ENCODE measurements at regions not wholly inside any gene's neighbourhood (a gene's known extent, or its start where the extent isn't known, plus 50 kb on each side); places are given as distances from the start of the nearest gene placed in this dataset.
"Not testable (repeated sequence)": the region's sequence is repeated elsewhere in the genome, so short reads cannot be mapped to it uniquely, and the experiment has no call there.

DNA sequence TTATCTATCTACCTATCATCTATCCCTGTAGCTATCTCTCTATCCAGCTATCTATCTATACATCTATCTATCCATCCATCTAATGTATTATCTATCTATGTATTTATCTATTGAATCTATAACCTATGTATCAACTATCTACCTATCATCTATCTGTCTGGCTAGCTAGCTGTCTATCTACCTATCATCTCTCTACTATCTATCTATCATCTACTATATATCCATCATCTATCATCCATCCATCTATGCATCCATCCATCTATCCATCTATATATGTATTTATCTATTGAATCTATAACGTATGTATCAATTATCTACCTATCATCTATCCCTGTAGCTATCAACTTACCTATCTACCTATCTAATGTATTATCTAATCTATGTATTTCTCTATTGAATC, 152.1 kb upstream of the TPTE start:
- H4K91ac ChIP-seq (ENCODE audit: low read length); H3K23ac ChIP-seq (ENCODE audit: low read length in 2 of 2); H3K79me1 ChIP-seq (replicated peaks; ENCODE audit: low read length, poor library complexity, severe bottlenecking); H3K4ac ChIP-seq (ENCODE audit: low read depth in 1 of 2, low read length in 2 of 2); H3K27ac ChIP-seq (ENCODE audit: low read length, poor library complexity, severe bottlenecking); H2BK5ac ChIP-seq (ENCODE audit: low read depth, low read length, poor library complexity, severe bottlenecking); H3K4me2 ChIP-seq (ENCODE audit: low read length, poor library complexity, severe bottlenecking); H2BK15ac ChIP-seq (ENCODE audit: low read depth, poor library complexity, severe bottlenecking); DNase-seq; H3K4me1 ChIP-seq (ENCODE audit: control insufficient read depth, insufficient read depth, low read depth, low read length); H3K9ac ChIP-seq (ENCODE audit: low read length); H2AK5ac ChIP-seq (ENCODE audit: low read length, severe bottlenecking); H3K18ac ChIP-seq (ENCODE audit: low read depth in 1 of 2, low read length in 2 of 2); H2AFZ ChIP-seq (ENCODE audit: low read depth, low read length); H3K27me3 ChIP-seq (ENCODE audit: control insufficient read depth in 1 of 2, insufficient read depth in 1 of 2, low read length in 2 of 2); H3K36me3 ChIP-seq (ENCODE audit: control insufficient read depth in 1 of 2, insufficient read depth in 2 of 2, low read depth in 1 of 2, low read length in 2 of 2); H4K8ac ChIP-seq (ENCODE audit: low read length); H3K14ac ChIP-seq (ENCODE audit: low read length in 2 of 2); H3K4me3 ChIP-seq (ENCODE audit: insufficient read depth in 1 of 2, low read depth in 1 of 2, low read length in 2 of 2); H2BK12ac ChIP-seq (ENCODE audit: low read length in 2 of 2); H2BK120ac ChIP-seq (ENCODE audit: low read depth, low read length); H3K9me3 ChIP-seq (ENCODE audit: control insufficient read depth, low read length): not testable (repeated sequence)
- WGBS, result no CpG with 5 or more reads among the region's 1 CpG

DNA sequence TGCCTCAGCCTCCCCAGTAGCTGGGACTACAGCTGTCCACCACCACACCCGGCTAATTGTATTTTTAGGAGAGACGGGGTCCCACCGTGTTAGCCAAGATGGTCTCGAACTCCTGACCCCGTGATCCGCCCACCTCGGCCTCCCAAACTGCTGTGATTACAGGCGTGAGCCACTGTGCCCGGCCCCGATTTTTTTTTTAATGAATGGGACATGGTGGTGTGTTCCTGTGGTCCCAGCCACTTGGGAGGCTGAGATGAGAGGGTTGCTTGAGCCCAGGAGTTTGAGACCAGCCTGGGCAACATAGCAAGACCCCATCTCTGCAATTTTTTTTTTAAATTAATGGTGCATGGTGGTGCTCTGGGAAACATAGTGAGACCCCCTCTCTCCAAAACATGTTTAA, 143.6 kb upstream of the TPTE start:
- H3K18ac ChIP-seq (ENCODE audit: low read depth in 1 of 2, low read length in 2 of 2); H3K14ac ChIP-seq (ENCODE audit: low read length in 2 of 2); H3K4me3 ChIP-seq (ENCODE audit: insufficient read depth in 1 of 2, low read depth in 1 of 2, low read length in 2 of 2); H3K27ac ChIP-seq (ENCODE audit: low read length, poor library complexity, severe bottlenecking); H2BK120ac ChIP-seq (ENCODE audit: low read depth, low read length); H3K4me2 ChIP-seq (ENCODE audit: low read length, poor library complexity, severe bottlenecking); H3K4me1 ChIP-seq (ENCODE audit: control insufficient read depth, insufficient read depth, low read depth, low read length); H3K79me1 ChIP-seq (replicated peaks; ENCODE audit: low read length, poor library complexity, severe bottlenecking); H4K8ac ChIP-seq (ENCODE audit: low read length); H2AK5ac ChIP-seq (ENCODE audit: low read length, severe bottlenecking); H2BK15ac ChIP-seq (ENCODE audit: low read depth, poor library complexity, severe bottlenecking); H4K91ac ChIP-seq (ENCODE audit: low read length); H3K4ac ChIP-seq (ENCODE audit: low read depth in 1 of 2, low read length in 2 of 2); H3K9ac ChIP-seq (ENCODE audit: low read length); H3K36me3 ChIP-seq (ENCODE audit: control insufficient read depth in 1 of 2, insufficient read depth in 2 of 2, low read depth in 1 of 2, low read length in 2 of 2); DNase-seq; H2BK5ac ChIP-seq (ENCODE audit: low read depth, low read length, poor library complexity, severe bottlenecking); H3K23ac ChIP-seq (ENCODE audit: low read length in 2 of 2); H2BK12ac ChIP-seq (ENCODE audit: low read length in 2 of 2); H2AFZ ChIP-seq (ENCODE audit: low read depth, low read length); H3K27me3 ChIP-seq (ENCODE audit: control insufficient read depth in 1 of 2, insufficient read depth in 1 of 2, low read length in 2 of 2): not testable (repeated sequence)
- peaks cover 11% of the 10 kb centered on the region for H3K9me3 ChIP-seq (ENCODE audit: control insufficient read depth, low read length)
- WGBS, result 79% methylated on average over 10 of the region's 10 CpGs

DNA sequence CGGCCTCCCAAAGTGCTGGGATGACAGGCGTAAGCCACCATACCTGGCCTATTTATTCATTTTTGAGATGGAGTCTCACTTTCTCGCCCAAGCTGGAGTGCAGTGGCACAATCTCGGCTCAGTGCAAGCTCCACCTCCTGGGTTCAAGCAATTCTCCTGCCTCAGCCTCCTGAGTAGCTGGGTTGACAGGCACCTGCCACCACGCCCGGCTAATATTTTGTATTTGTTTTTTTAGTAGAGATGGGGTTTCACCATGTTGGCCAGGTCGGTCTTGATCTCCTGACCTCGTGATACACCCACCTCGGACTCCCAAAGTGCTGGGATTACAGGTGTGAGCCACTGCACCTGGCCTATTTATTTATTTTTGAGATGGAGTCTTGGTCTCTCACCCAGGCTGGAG, 141.6 kb upstream of the TPTE start:
- not testable (repeated sequence) for H3K27ac ChIP-seq (ENCODE audit: low read length, poor library complexity, severe bottlenecking); H3K18ac ChIP-seq (ENCODE audit: low read depth in 1 of 2, low read length in 2 of 2); H3K9ac ChIP-seq (ENCODE audit: low read length); DNase-seq; H4K8ac ChIP-seq (ENCODE audit: low read length); H3K36me3 ChIP-seq (ENCODE audit: control insufficient read depth in 1 of 2, insufficient read depth in 2 of 2, low read depth in 1 of 2, low read length in 2 of 2); H2BK12ac ChIP-seq (ENCODE audit: low read length in 2 of 2); H4K91ac ChIP-seq (ENCODE audit: low read length); H3K27me3 ChIP-seq (ENCODE audit: control insufficient read depth in 1 of 2, insufficient read depth in 1 of 2, low read length in 2 of 2); H3K4me3 ChIP-seq (ENCODE audit: insufficient read depth in 1 of 2, low read depth in 1 of 2, low read length in 2 of 2); H3K4ac ChIP-seq (ENCODE audit: low read depth in 1 of 2, low read length in 2 of 2); H3K23ac ChIP-seq (ENCODE audit: low read length in 2 of 2); H2BK15ac ChIP-seq (ENCODE audit: low read depth, poor library complexity, severe bottlenecking); H3K14ac ChIP-seq (ENCODE audit: low read length in 2 of 2); H3K4me2 ChIP-seq (ENCODE audit: low read length, poor library complexity, severe bottlenecking); H2BK120ac ChIP-seq (ENCODE audit: low read depth, low read length); H3K4me1 ChIP-seq (ENCODE audit: control insufficient read depth, insufficient read depth, low read depth, low read length); H2BK5ac ChIP-seq (ENCODE audit: low read depth, low read length, poor library complexity, severe bottlenecking); H3K79me1 ChIP-seq (replicated peaks; ENCODE audit: low read length, poor library complexity, severe bottlenecking); H2AK5ac ChIP-seq (ENCODE audit: low read length, severe bottlenecking); H2AFZ ChIP-seq (ENCODE audit: low read depth, low read length)
- WGBS, result 84% methylated on average over 8 of the region's 9 CpGs
- peaks cover 12% of the 10 kb centered on the region for H3K9me3 ChIP-seq (ENCODE audit: control insufficient read depth, low read length)

DNA sequence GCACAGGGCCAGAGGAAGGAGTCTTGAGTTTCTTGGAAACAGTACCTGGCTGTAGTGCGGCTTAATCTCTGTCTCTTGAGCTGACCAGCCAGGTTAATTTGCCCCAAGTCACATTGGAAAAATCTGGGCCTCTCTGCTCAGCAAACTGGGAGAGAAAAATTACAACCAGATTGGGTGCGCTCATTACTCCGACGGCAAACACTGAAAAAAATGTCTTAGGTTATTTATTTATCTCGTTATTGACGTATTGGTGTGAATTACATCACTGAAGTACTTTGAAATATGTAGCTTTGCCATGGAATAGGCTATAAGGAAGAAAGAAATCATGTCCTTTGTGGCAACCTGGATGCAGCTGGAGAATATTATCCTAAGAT, 139.7 kb upstream of the TPTE start:
- not testable (repeated sequence) for H3K4ac ChIP-seq (ENCODE audit: low read depth in 1 of 2, low read length in 2 of 2); H2AFZ ChIP-seq (ENCODE audit: low read depth, low read length); H3K4me1 ChIP-seq (ENCODE audit: control insufficient read depth, insufficient read depth, low read depth, low read length); H3K23ac ChIP-seq (ENCODE audit: low read length in 2 of 2); H3K4me2 ChIP-seq (ENCODE audit: low read length, poor library complexity, severe bottlenecking); H2BK15ac ChIP-seq (ENCODE audit: low read depth, poor library complexity, severe bottlenecking); H2BK12ac ChIP-seq (ENCODE audit: low read length in 2 of 2); H4K8ac ChIP-seq (ENCODE audit: low read length); H3K27me3 ChIP-seq (ENCODE audit: control insufficient read depth in 1 of 2, insufficient read depth in 1 of 2, low read length in 2 of 2); DNase-seq; H3K27ac ChIP-seq (ENCODE audit: low read length, poor library complexity, severe bottlenecking); H2BK120ac ChIP-seq (ENCODE audit: low read depth, low read length); H2AK5ac ChIP-seq (ENCODE audit: low read length, severe bottlenecking); H4K91ac ChIP-seq (ENCODE audit: low read length); H3K9me3 ChIP-seq (ENCODE audit: control insufficient read depth, low read length); H3K4me3 ChIP-seq (ENCODE audit: insufficient read depth in 1 of 2, low read depth in 1 of 2, low read length in 2 of 2); H3K36me3 ChIP-seq (ENCODE audit: control insufficient read depth in 1 of 2, insufficient read depth in 2 of 2, low read depth in 1 of 2, low read length in 2 of 2); H3K79me1 ChIP-seq (replicated peaks; ENCODE audit: low read length, poor library complexity, severe bottlenecking); H3K18ac ChIP-seq (ENCODE audit: low read depth in 1 of 2, low read length in 2 of 2); H3K14ac ChIP-seq (ENCODE audit: low read length in 2 of 2); H3K9ac ChIP-seq (ENCODE audit: low read length); H2BK5ac ChIP-seq (ENCODE audit: low read depth, low read length, poor library complexity, severe bottlenecking)
- WGBS, result 92% methylated on average over 4 of the region's 6 CpGs

Data from mesenchymal stem cell (in vitro differentiated cells and primary cell).